ENCODE measurements at regions not wholly inside any gene's neighbourhood (a gene's known extent, or its start where the extent isn't known, plus 50 kb on each side); places are given as distances from the start of the nearest gene placed in this dataset.

- Histone ChIP-seq H3K9me3 (no peaks in the 10 kb centered on the region), H3K27me3 (no peaks in the 10 kb centered on the region), H3K36me3 (replicated peaks in 1 of 2; ENCODE audit: insufficient read depth in 1 of 2, low read depth in 2 of 2) (no peaks in the 10 kb centered on the region), H3K27ac (no peak overlapping the region), H3K4me3 (no peak overlapping the region), H3K4me1 (peaks cover 13% of the 10 kb centered on the region)
- ATAC-seq: no peak
- intact Hi-C loops (cut with DNase I): no loop called here
- 69 to 74% methylated on average over 3 of the region's 3 CpGs for WGBS, 2 donors
- TF ChIP-seq POLR2A (IDR thresholded peaks at IDR 0.05) (no peak), CTCF (IDR thresholded peaks at IDR 0.05) (no peak)
- DNase-seq: no peak
These were observed 77.2 kb upstream of the TLR3 start for GRCh38 chr4:185991770-185992169.

DNA sequence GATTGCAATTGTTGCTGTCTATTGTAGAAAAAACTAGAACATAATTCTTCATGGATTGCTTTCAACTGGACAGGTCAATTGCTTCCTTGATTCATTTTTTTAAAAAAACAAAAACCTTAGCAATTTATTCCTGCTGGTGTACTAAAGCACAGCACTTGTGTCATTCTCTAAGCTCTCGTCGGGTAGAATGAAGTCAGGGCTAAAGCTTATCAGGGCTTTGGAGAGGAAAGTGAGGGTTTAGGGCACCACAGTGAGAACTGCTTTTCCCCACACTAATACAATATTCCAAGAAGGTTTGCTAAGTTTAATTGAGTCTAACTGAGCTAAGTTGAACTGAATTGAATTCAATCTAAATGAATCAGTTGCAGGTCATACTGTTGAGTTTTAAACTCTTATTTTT lies 76.4 kb upstream of the TLR3 start:
- intact Hi-C loops (cut with DNase I): no loop called here
- WGBS, 2 donors: 32 to 43% methylated on average over 2 of the region's 2 CpGs
- Histone ChIP-seq H3K36me3 (replicated peaks in 1 of 2; ENCODE audit: insufficient read depth in 1 of 2, low read depth in 2 of 2) (no peaks in the 10 kb centered on the region), H3K4me3 (no peak overlapping the region), H3K27ac (no peak overlapping the region), H3K4me1 (peaks cover 13% of the 10 kb centered on the region), H3K9me3 (no peaks in the 10 kb centered on the region), H3K27me3 (no peaks in the 10 kb centered on the region)
- TF ChIP-seq CTCF (IDR thresholded peaks at IDR 0.05): no peak
- TF ChIP-seq POLR2A (IDR thresholded peaks at IDR 0.05): no peak
- DNase-seq: no peak
- ATAC-seq: no peak

DNA sequence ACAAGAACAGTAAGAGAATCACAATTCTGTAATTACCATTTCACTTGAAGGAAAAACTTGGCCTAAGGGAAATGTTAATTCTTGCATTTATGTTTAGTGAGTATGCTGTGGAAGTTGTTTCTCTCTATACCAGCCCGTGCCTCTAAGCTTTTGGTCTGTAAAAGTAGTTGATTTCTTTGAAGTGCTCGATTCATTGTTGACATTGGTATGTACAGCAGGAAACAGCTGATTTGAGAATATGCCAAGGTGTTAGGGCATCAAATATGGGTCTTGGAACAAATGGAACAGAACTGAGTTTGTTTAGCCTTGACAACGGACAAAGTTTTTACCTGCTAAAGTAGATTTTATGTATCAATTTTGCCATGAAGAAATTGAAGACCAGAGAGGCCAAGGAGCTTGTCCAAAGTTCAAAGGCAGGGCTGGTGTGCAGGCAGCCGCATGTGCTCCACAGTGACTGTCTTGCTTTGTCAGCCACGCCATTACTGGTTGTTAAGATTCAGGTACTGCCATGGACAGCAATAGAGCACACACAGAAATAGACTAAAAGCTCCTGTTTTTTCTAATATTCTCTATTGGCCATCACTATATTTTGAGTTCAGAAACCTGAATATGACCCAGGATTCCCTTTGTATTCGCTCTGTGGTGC lies 75.5 kb upstream of the TLR3 start:
- DNase-seq (peak in 1 of 4 donors; percentile 6), ATAC-seq (peak; percentile 33)
- H3K27ac ChIP-seq: no peak overlapping the region
- 45 to 54% methylated on average over 6 of the region's 6 CpGs for WGBS, 2 donors
- H3K9me3 ChIP-seq: no peaks in the 10 kb centered on the region
- intact Hi-C loops (cut with DNase I): no loop called here
- no peak overlapping the region for H3K4me3 ChIP-seq
- no peaks in the 10 kb centered on the region for H3K36me3 ChIP-seq (replicated peaks in 1 of 2; ENCODE audit: insufficient read depth in 1 of 2, low read depth in 2 of 2)
- no peak for TF ChIP-seq CTCF (IDR thresholded peaks at IDR 0.05)
- TF ChIP-seq POLR2A (IDR thresholded peaks at IDR 0.05): no peak
- H3K27me3 ChIP-seq: no peaks in the 10 kb centered on the region
- H3K4me1 ChIP-seq: peaks cover 13% of the 10 kb centered on the region

GRCh38 chr4:185994750-185995149 lies 74.2 kb upstream of the TLR3 start:
- Histone ChIP-seq H3K4me3 (no peak overlapping the region), H3K27me3 (no peaks in the 10 kb centered on the region), H3K27ac (no peak overlapping the region), H3K9me3 (no peaks in the 10 kb centered on the region), H3K36me3 (replicated peaks in 1 of 2; ENCODE audit: insufficient read depth in 1 of 2, low read depth in 2 of 2) (no peaks in the 10 kb centered on the region), H3K4me1 (peaks cover 13% of the 10 kb centered on the region)
- DNase-seq (no peak), ATAC-seq (no peak)
- TF ChIP-seq POLR2A (IDR thresholded peaks at IDR 0.05) (no peak), CTCF (IDR thresholded peaks at IDR 0.05) (no peak)
- intact Hi-C loops (cut with DNase I): no loop called here
- 64 to 70% methylated on average over 1 of the region's 1 CpG for WGBS, 2 donors

DNA sequence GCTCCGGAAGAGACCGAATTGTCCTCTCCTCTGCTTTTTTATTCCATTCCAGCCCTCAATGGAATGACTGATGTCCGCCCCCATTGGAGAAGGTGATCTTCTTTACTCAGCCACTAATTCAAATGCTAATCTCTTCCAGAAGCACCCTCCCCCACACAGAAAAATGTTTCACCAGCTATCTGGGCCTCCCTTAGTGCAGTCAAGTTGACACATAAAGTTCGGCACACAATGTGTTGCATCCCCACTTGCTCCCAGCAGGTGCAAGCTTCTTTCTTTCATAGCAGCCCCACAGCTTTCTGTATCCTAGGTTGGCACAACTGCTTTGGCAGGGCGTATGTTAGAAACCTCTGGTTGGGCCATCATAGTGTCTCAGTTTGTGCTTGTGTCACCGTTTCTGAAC lies 73.3 kb upstream of the TLR3 start:
- Histone ChIP-seq H3K36me3 (replicated peaks in 1 of 2; ENCODE audit: insufficient read depth in 1 of 2, low read depth in 2 of 2) (no peaks in the 10 kb centered on the region), H3K4me3 (no peak overlapping the region), H3K4me1 (peaks cover 13% of the 10 kb centered on the region), H3K27ac (no peak overlapping the region), H3K9me3 (no peaks in the 10 kb centered on the region), H3K27me3 (no peaks in the 10 kb centered on the region)
- WGBS, 2 donors: 96 to 98% methylated on average over 6 of the region's 6 CpGs
- intact Hi-C loops (cut with DNase I): no loop called here
- TF ChIP-seq CTCF (IDR thresholded peaks at IDR 0.05) (no peak), POLR2A (IDR thresholded peaks at IDR 0.05) (no peak)
- DNase-seq (no peak), ATAC-seq (no peak)

Data from body of pancreas (tissue), 4 donors.